Stimulated activated naive CD8-positive, alpha-beta T cell treated with anti-CD3 and anti-CD28 coated beads, Interleukin-15, amount 100 ng/mL, for 72 hours (primary cell): ENCODE measurements at regions not wholly inside any gene's neighbourhood (a gene's known extent, or its start where the extent isn't known, plus 50 kb on each side); places are given as distances from the start of the nearest gene placed in this dataset.

Experiments
- ATAC-seq: fragments of 150-1000 bp; cut with Tn5 transposase; 2 replicates; pipeline ENCODE4 v1.10.0; 2021; ENCODE audit warnings: mild to moderate bottlenecking, moderate library complexity
- DNase-seq, 2 donors: peaks; one replicate each; pipeline ENCODE4 v3.0.0; 2021 to 2022
- H3K27ac Mint-ChIP-seq, 2 donors: one replicate each; pipeline ENCODE4 v1.8.0; 2022; ENCODE audit warnings: mild to moderate bottlenecking in 2 of 2, mixed read lengths in 2 of 2, moderate library complexity in 2 of 2
- H3K27me3 Mint-ChIP-seq: one replicate; pipeline ENCODE4 v1.8.0; 2022; ENCODE audit warnings: mixed read lengths
- H3K4me1 Mint-ChIP-seq: one replicate; pipeline ENCODE4 v1.8.0; 2022; ENCODE audit warnings: mild to moderate bottlenecking, mixed read lengths
- H3K4me3 Mint-ChIP-seq, 2 donors: one replicate each; pipeline ENCODE4 v1.8.0; 2022; ENCODE audit warnings: mild to moderate bottlenecking in 2 of 2, mixed read lengths in 2 of 2, moderate library complexity in 1 of 2
- H3K9me3 Mint-ChIP-seq, 2 donors: one replicate each; pipeline ENCODE4 v1.8.0; 2022; ENCODE audit warnings: mixed read lengths in 2 of 2

DNA sequence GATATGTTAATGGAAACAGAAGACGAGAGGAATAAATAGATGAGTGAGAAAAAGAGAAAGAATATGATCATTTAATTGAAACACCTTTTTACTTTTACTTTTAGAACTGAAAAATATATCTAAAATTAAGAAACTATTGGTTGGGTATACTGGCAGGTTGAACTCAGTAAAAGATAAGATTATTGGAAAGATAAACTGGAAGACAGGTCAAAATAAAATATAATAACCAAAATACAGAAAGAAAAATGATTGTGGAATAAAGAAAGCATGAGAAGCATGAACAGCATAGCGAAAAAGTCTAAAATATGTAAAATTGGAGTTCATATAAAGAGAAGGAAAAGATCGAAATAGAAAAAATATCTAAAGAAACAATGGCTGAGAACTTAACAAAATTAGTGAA is 242.2 kb upstream of the MIR17HG start:
- H3K4me1 Mint-ChIP-seq, result no peaks in the 10 kb centered on the region
- H3K27ac Mint-ChIP-seq, result no peak overlapping the region
- no peaks in the 10 kb centered on the region for H3K9me3 Mint-ChIP-seq
- H3K4me3 Mint-ChIP-seq, result no peak overlapping the region
- no peaks in the 10 kb centered on the region for H3K27me3 Mint-ChIP-seq
- no peak for DNase-seq
- no peak for ATAC-seq

DNA sequence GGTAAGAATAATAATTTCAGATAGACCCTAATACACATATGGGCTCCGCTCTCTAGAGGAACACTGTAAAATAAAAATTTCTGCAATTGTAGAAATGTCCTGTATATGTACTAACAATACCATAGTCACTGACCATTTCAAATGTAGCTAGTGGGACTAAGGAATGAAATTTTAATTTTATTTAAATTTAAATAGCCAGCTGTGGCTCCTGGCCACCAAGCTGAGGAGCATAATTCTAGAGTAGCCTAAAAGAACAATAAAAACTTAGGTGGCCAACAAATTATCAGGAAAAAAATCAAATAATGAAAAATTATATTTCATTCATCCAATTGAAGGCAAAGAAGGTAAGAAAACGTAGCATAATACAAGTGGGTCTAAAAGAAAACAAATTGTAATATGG is 240.9 kb upstream of the MIR17HG start:
- no peak overlapping the region for H3K27ac Mint-ChIP-seq
- no peak for ATAC-seq

DNA sequence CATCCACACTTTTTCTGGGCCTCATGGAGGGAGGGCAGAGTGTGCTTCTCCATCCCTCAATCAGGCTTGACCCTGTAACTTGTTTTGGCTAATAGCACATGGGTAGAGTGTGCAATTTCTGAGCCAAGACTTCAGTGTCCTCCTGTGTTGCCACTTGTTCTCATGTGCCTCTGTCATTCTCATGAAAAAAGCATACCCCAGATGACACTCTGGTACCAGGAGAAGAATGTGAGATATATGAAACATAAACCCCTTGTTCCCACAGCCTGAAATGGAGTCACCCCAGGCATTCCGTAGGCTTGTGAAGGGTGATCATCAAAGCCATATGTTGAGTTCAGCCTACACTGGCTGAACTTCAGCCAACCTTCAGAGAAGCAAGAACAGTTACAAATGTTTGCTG is 239.2 kb upstream of the MIR17HG start:
- Mint-ChIP-seq H3K9me3 (no peaks in the 10 kb centered on the region), H3K27me3 (no peaks in the 10 kb centered on the region), H3K4me3 (no peak overlapping the region), H3K27ac (no peak overlapping the region), H3K4me1 (no peaks in the 10 kb centered on the region)
- ATAC-seq (no peak), DNase-seq (no peak)

More for the DNA sequence above, 240.9 kb upstream of the MIR17HG start:
- no peaks in the 10 kb centered on the region for H3K9me3 Mint-ChIP-seq
- H3K27me3 Mint-ChIP-seq, result no peaks in the 10 kb centered on the region
- DNase-seq, result no peak
- H3K4me3 Mint-ChIP-seq, result no peak overlapping the region
- H3K4me1 Mint-ChIP-seq, result no peaks in the 10 kb centered on the region

DNA sequence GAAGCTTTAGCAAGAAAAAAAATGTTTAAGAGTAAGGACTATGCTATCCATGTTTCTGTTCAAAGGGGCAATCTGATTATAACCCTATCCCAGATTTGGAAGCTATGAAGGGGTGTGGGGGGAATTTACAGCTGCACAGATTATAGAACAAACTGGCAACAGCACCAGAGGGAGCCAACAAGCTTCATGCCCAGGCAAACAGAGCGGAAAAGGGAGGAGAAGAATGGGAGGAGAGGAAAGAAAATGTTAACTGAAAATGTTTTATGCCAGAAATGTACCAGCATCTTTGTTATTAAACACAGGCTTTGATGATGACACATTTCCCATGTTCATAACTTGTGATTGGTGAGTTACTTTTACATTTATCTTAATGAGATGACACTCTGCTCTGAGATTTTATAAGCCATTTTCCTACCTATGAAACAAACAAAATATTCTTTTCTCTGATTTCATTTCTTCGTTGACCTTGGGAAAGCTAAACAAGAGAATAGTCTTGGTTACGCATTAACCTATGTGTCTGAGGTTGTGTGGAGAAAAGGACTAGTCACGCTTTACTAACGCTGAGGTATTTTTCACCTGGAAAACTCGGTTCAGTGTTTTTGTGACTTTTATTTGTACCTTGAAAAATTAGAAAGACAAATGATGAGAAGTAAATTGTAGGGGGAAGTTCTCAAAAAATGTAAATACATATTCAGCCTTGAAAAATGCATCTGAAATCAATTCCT is 235.8 kb upstream of the MIR17HG start:
- no peaks in the 10 kb centered on the region for H3K4me1 Mint-ChIP-seq
- H3K27me3 Mint-ChIP-seq, result peaks cover 12% of the 10 kb centered on the region
- no peak for ATAC-seq
- DNase-seq, result no peak
- no peaks in the 10 kb centered on the region for H3K9me3 Mint-ChIP-seq
- no peak overlapping the region for H3K27ac Mint-ChIP-seq
- H3K4me3 Mint-ChIP-seq, result no peak overlapping the region

DNA sequence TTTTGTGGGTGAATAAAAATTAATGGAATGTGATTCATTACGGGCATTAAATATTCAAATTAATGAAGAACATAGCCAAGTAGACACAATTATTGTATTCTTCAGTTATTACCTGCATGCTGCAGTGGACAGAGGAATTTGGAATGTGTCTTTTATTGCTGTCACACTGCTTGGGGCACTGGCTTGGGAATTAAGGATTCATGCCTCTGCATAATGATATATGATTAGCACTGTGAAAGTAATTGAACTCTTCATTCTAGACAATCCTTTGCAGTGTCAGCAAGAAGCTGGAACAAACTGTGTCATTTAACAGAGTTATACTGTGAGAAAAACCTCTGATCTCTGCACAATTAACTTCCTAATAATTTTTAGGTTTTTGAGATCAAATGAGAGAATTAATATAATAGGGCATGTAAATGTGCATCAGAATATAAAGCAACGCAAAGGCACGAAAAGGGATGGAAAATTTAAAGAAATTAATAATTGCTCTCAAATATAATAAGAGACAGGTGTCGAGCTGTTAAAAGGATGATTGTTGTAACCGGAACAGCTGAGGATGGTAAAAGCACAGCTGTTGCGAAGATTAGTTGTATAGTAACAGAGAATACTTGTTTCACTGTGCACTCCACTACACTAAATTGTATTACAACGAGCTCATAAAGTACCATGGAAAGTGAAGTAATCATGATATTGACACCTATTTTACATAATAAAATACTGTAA is 235.1 kb upstream of the MIR17HG start:
- DNase-seq, result no peak
- Mint-ChIP-seq H3K4me1 (no peaks in the 10 kb centered on the region), H3K27ac (no peak overlapping the region), H3K4me3 (no peak overlapping the region), H3K27me3 (peaks cover 12% of the 10 kb centered on the region), H3K9me3 (no peaks in the 10 kb centered on the region)
- no peak for ATAC-seq

DNA sequence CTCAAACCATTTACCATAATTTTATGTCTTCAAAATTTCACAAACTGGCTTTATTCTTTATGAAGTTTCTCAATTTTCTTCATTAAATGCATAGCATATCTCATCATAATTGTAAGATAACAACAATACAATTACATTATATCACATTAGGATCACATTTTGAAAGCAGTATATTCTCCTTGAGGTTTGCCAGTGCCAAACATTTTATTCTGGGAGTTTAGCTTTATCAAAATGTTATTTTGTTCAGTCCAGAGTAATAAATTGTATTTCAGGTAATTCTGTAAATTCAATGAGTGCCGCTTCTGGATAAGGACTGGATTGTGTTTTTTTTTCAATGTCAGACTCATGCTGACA is 234.6 kb upstream of the MIR17HG start:
- Mint-ChIP-seq H3K9me3 (no peaks in the 10 kb centered on the region), H3K4me3 (no peak overlapping the region), H3K4me1 (no peaks in the 10 kb centered on the region), H3K27me3 (peaks cover 12% of the 10 kb centered on the region), H3K27ac (no peak overlapping the region)
- DNase-seq (no peak), ATAC-seq (no peak)

DNA sequence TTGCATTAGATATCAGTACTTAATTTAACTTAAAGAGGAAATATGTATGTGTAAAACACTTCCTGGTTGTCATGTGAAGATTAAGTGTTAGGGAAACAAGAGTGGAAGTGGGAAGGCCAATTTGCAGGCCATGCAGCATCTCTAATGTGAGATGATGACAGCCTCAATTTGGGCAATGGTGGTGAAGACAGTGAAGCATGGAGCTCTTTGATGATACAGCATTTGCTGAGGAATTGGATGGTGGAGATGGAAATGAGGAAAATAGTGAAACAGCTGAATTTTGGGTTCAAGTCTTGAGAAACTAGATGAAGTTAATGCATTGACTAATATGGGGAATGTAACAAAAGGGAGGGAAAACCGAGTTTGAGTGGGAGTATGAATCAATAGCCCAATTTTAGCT is 231.7 kb upstream of the MIR17HG start:
- H3K4me1 Mint-ChIP-seq, result no peaks in the 10 kb centered on the region
- ATAC-seq (no peak), DNase-seq (no peak)
- H3K9me3 Mint-ChIP-seq, result no peaks in the 10 kb centered on the region
- no peak overlapping the region for H3K4me3 Mint-ChIP-seq
- H3K27ac Mint-ChIP-seq, result no peak overlapping the region
- H3K27me3 Mint-ChIP-seq, result peaks cover 12% of the 10 kb centered on the region

DNA sequence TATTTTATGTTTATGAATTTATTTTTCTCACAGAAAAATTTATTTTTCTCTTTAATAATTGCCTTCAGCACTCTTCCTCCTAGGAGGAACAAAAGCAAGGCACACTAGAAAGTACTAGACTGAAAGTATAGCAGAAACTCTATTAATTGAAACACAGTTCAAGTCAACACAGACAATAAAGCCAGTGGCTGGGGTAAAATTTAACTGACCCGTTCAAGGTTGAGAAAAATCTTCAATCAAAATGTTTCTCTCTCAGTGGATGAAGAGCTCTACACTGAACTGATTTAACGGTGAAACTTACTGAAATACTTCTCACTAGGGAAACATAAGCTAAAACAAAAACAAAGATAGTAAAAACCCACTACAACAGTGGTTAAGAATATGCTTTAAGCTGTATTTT is 230.1 kb upstream of the MIR17HG start:
- no peak for ATAC-seq
- Mint-ChIP-seq H3K27me3 (peaks cover 12% of the 10 kb centered on the region), H3K4me3 (no peak overlapping the region), H3K9me3 (no peaks in the 10 kb centered on the region), H3K27ac (no peak overlapping the region), H3K4me1 (no peaks in the 10 kb centered on the region)
- DNase-seq, result no peak

DNA sequence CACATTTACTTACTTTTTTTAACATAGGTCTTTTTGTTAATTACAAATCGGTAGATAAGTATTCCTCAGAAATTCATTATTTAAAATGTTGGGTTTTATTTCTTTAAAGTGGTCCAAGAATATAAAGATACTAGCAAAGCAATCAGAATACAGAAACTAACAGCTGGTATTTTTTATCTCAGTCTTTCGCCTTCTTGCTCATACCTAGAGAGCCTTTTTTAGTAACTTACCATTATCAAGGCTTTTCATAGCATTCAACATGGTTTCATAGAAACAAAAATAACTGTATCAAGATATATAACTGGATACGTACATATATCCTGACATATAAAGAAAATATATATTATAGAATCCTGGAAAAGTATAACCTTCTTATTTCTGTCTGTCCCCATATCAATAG is 227.8 kb upstream of the MIR17HG start:
- DNase-seq (no peak), ATAC-seq (no peak)
- H3K27ac Mint-ChIP-seq, result no peak overlapping the region
- H3K27me3 Mint-ChIP-seq, result peaks cover 23% of the 10 kb centered on the region
- H3K9me3 Mint-ChIP-seq, result no peaks in the 10 kb centered on the region
- no peak overlapping the region for H3K4me3 Mint-ChIP-seq
- H3K4me1 Mint-ChIP-seq, result no peaks in the 10 kb centered on the region

DNA sequence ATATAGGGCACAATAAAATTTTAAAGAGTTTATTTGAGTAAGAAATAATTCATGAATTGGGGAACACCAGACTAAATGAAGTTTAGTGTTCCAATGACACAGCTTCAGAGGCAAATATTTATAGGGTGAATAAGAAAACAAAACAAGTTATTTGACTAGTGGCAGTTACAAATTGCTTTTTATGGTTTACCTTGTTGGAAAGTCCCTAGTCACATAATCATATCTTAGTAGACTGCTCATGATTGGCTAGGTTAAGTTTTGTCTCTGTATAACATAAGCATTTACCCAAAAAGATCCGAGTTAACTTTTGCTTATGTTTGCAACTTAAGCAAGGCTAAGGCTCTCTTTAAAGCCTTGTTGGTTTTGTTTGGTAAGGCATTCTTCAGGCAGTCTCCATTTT is 224.7 kb upstream of the MIR17HG start:
- Mint-ChIP-seq H3K9me3 (no peaks in the 10 kb centered on the region), H3K4me3 (no peak overlapping the region), H3K27ac (no peak overlapping the region), H3K27me3 (peaks cover 19% of the 10 kb centered on the region), H3K4me1 (no peaks in the 10 kb centered on the region)
- ATAC-seq, result no peak
- no peak for DNase-seq

DNA sequence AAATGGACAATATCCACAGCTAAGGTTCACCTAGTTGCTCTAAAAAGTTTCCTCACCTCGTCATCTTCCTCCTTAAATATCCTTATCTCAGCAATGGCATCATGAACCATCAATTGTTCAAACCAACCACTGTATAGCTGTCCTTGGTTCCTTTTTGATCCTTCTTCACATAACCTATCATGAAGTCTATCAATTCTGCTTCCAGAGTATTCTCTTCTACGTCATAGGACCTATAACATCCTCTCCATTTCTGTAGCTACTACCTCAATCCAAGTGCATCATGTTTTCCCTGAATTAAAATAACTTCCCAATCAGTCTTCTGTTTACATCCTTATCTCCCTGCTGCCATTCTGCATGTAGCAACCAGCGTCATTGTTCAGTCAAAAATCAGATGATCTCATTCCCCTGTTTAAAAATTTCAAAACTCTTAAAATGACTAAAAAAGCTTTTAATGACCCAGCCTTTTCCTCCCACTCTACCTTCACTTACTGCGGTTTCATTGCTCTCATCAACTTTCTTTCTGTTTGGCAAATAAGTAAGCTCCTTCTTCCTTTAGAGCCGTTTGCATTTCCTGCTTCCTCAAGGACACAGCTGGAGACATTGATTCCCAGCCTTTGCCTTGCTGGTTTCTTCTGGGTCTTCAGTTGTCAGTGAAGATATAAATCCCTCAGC is 223.9 kb upstream of the MIR17HG start:
- ATAC-seq, result no peak
- no peak overlapping the region for H3K4me3 Mint-ChIP-seq
- DNase-seq, result no peak
- peaks cover 19% of the 10 kb centered on the region for H3K27me3 Mint-ChIP-seq
- no peaks in the 10 kb centered on the region for H3K9me3 Mint-ChIP-seq
- no peaks in the 10 kb centered on the region for H3K4me1 Mint-ChIP-seq
- no peak overlapping the region for H3K27ac Mint-ChIP-seq

DNA sequence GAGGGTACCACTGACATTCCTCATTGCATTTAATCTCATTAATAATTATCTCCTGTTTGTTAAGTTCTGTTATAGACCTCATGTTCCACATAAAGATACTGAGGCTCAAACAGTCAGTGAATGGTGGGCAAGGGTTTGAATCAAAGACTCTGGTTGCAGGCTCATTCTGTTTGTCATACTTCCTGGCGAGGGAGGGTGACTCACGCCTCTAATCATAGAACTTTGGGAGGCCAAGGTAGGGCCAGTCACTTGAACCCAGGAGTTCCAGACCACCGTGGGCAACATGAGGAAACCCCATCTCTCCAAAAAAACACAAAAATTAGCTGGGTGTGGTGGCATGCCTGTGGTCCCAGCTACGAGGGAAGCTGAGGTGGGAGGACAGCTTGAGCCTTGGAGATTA is 220.7 kb upstream of the MIR17HG start:
- H3K4me3 Mint-ChIP-seq, result no peak overlapping the region
- no peaks in the 10 kb centered on the region for H3K4me1 Mint-ChIP-seq
- DNase-seq (no peak), ATAC-seq (no peak)
- no peak overlapping the region for H3K27ac Mint-ChIP-seq
- peaks cover 19% of the 10 kb centered on the region for H3K27me3 Mint-ChIP-seq
- H3K9me3 Mint-ChIP-seq, result no peaks in the 10 kb centered on the region

DNA sequence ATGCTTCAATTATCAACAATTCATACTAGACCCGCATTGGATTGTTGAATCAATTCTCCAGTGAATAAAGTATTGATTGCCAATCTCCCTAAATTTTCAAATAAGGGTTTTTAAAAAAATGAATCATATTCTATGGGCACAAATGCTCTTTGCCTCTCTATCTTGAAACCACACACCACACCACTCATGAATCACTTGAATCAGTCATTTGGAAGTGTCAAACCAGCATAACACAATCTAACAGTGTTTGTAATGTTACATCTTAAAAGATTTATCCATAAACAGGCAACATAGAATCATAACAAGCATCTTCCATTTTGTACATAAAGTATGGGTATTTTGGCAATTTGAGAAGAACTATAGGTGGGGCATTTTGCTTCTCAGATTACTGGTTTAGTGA is 219.5 kb upstream of the MIR17HG start:
- no peaks in the 10 kb centered on the region for H3K9me3 Mint-ChIP-seq
- no peak for ATAC-seq
- DNase-seq, result no peak
- no peak overlapping the region for H3K27ac Mint-ChIP-seq
- no peaks in the 10 kb centered on the region for H3K4me1 Mint-ChIP-seq
- no peak overlapping the region for H3K4me3 Mint-ChIP-seq
- peaks cover 19% of the 10 kb centered on the region for H3K27me3 Mint-ChIP-seq

DNA sequence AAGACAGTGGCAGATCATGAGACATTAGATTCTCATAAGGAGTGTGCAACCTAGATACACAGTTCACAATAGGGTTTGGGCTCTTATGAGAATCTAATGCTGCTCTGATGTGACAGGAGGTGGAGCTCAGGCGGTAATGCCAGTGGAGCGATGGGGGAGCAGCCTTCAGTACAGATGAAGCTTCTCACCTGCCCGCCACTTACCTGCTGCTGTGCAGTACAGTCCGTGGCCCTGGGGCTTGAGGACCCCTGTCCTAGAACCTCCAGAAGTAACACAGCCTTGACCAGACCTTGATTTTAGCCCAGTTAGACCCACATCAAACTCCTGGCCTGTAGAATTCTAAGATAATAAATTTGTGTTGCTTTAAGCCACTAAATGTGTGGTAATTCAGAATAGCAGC is 215.1 kb upstream of the MIR17HG start:
- H3K4me1 Mint-ChIP-seq, result no peaks in the 10 kb centered on the region
- no peaks in the 10 kb centered on the region for H3K9me3 Mint-ChIP-seq
- no peaks in the 10 kb centered on the region for H3K27me3 Mint-ChIP-seq
- no peak overlapping the region for H3K4me3 Mint-ChIP-seq
- DNase-seq, result no peak
- H3K27ac Mint-ChIP-seq, result no peak overlapping the region
- ATAC-seq, result no peak

DNA sequence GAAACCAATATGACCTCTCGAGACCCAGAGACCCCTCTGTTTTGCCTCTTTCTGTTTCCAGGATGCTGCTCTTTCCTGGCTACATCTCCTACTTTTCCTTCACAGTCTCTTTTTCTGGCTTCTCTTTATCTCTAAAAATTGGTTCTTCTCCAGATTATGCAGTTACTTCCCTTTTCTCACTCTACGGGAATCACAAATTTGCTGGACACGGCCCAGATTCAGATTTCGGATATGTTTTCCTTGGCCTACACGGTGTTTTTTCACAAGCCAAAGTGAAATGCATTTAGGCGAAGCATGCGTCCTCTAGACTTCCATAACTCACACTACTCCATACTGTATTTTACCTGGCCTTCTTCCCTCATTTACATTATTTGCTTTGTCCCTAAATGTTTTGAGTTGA is 214.7 kb upstream of the MIR17HG start:
- H3K9me3 Mint-ChIP-seq, result no peaks in the 10 kb centered on the region
- DNase-seq, result no peak
- no peak overlapping the region for H3K27ac Mint-ChIP-seq
- no peaks in the 10 kb centered on the region for H3K4me1 Mint-ChIP-seq
- H3K4me3 Mint-ChIP-seq, result no peak overlapping the region
- ATAC-seq, result no peak
- no peaks in the 10 kb centered on the region for H3K27me3 Mint-ChIP-seq

DNA sequence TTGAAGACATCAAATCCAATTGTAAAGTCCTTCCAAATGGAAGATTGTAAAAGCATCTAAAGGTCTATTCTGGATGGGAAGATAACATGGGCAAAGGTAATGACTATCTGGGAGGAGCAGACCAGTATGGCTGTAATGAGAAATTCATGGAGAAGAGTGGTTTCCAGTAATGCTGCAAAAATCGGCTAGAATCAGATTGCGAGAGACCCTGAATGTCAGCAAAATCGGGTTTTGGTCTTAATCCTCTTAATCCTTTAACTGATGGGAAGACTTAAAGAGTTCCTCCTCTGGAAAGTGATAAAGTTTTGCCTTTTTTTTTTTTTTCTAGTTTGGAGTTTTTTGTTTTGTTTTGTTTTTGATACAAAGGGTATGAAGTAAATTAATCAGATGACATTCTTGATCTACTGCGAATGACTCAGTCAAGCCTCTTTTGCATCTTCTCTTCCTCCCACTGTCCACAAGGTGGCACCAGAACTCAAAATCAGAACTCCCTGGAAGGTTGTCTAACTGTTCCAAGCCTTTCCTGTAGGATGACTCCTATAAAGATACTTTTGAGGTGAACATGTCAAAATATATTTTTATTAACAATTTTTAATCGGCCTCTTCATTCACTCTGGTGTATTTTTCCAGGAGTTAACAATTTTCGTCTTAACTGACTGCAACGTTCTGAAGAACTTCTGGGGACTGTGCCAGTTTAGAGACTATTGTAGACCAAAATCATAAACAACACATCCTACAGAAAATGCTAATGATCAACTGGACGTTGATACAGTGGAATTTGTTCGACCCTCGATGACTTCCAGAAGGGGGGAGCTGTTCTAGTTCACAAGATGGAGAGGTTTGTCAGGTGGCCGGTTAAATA is 213.3 kb upstream of the MIR17HG start:
- H3K27ac Mint-ChIP-seq, result no peak overlapping the region
- H3K9me3 Mint-ChIP-seq, result no peaks in the 10 kb centered on the region
- ATAC-seq, result peak; percentile 57
- no peaks in the 10 kb centered on the region for H3K4me1 Mint-ChIP-seq
- peak; percentile 7 to 12 for DNase-seq
- H3K4me3 Mint-ChIP-seq, result no peak overlapping the region
- no peaks in the 10 kb centered on the region for H3K27me3 Mint-ChIP-seq
